Common myeloid progenitor, CD34-positive (primary cell): ENCODE measurements at regions not wholly inside any gene's neighbourhood (a gene's known extent, or its start where the extent isn't known, plus 50 kb on each side); places are given as distances from the start of the nearest gene placed in this dataset.
"Not testable (repeated sequence)": the region's sequence is repeated elsewhere in the genome, so short reads cannot be mapped to it uniquely, and the experiment has no call there.

Source experiments
- CTCF ChIA-PET: fragments of 350-600 bp; sonication (Branson Sonifier 250); formaldehyde crosslinking; loops from one replicate; lab custom pipeline; 2021; ENCODE audit warnings: antibody characterized with exemption; lab: Charles Lee
- POLR2A ChIA-PET: fragments of 350-600 bp; sonication (Branson Sonifier 250); formaldehyde crosslinking; loops from one replicate; lab custom pipeline; 2021; ENCODE audit warnings: antibody characterized with exemption; lab: Charles Lee
- DNase-seq, 3 donors: peaks; one replicate each; pipeline versions ENCODE4 v3.0.0 to v3.0.0-alpha.2; 2013
- H3K27ac ChIP-seq, 2 experiments: 1 replicate in 1 of 2; 2 replicates in 1 of 2; pipeline ENCODE4 v1.7.0; 2013; ENCODE audit warnings: inconsistent platforms in 2 of 2, low read length in 2 of 2, mild to moderate bottlenecking in 2 of 2, low read depth in 1 of 2, moderate library complexity in 1 of 2; ENCODE audit not compliant: severe bottlenecking in 2 of 2, insufficient read depth in 1 of 2, poor library complexity in 1 of 2
- H3K27me3 ChIP-seq, 5 experiments: replicated peaks in 2 of 5; 1 replicate in 3 of 5; 2 replicates in 2 of 5; pipeline versions ENCODE4 v1.6.1 to v1.7.0; 2013; ENCODE audit warnings: low read length in 4 of 5, mild to moderate bottlenecking in 2 of 5, moderate library complexity in 2 of 5, inconsistent platforms in 1 of 5; ENCODE audit not compliant: insufficient read depth in 5 of 5, control insufficient read depth in 4 of 5
- H3K36me3 ChIP-seq, 4 experiments: 1 replicate in 2 of 4; 2 replicates in 2 of 4; pipeline versions ENCODE4 v1.6.1 to v1.7.0; 2013; ENCODE audit warnings: low read length in 3 of 4, control low read depth in 1 of 4, mild to moderate bottlenecking in 1 of 4; ENCODE audit not compliant: control insufficient read depth in 4 of 4, insufficient read depth in 4 of 4
- H3K4me1 ChIP-seq, 4 experiments: 1 replicate in 3 of 4; 2 replicates in 1 of 4; pipeline versions ENCODE4 v1.6.1 to v1.7.1; 2013; ENCODE audit warnings: low read length in 3 of 4, mild to moderate bottlenecking in 3 of 4, control low read depth in 1 of 4, inconsistent platforms in 1 of 4, moderate library complexity in 1 of 4; ENCODE audit not compliant: control insufficient read depth in 4 of 4, insufficient read depth in 4 of 4; ENCODE audit errors: control extremely low read depth in 1 of 4
- H3K4me3 ChIP-seq, 7 experiments: 1 replicate in 4 of 7; 2 replicates in 3 of 7; pipeline versions ENCODE4 v1.5.1 to v1.7.0; 2013; ENCODE audit warnings: mild to moderate bottlenecking in 7 of 7, low read length in 6 of 7, moderate library complexity in 6 of 7, inconsistent platforms in 2 of 7, low read depth in 2 of 7, control low read depth in 1 of 7; ENCODE audit not compliant: insufficient read depth in 4 of 7, control insufficient read depth in 1 of 7; ENCODE audit errors: extremely low read depth in 1 of 7
- H3K9me3 ChIP-seq, 5 experiments: 1 replicate in 4 of 5; 2 replicates in 1 of 5; pipeline versions ENCODE4 v1.6.1 to v1.7.1; 2013; ENCODE audit warnings: low read length in 4 of 5, mild to moderate bottlenecking in 2 of 5, inconsistent platforms in 1 of 5, low read depth in 1 of 5, moderate library complexity in 1 of 5; ENCODE audit not compliant: control insufficient read depth in 4 of 5, insufficient read depth in 2 of 5; ENCODE audit errors: control extremely low read depth in 1 of 5
- WGBS: methylation state at CpG from one replicate; pipeline ENCODE4 v1.1.5; 2013; ENCODE audit not compliant: insufficient coverage; 5-methylcytosine and 5-hydroxymethylcytosine counted together

DNA sequence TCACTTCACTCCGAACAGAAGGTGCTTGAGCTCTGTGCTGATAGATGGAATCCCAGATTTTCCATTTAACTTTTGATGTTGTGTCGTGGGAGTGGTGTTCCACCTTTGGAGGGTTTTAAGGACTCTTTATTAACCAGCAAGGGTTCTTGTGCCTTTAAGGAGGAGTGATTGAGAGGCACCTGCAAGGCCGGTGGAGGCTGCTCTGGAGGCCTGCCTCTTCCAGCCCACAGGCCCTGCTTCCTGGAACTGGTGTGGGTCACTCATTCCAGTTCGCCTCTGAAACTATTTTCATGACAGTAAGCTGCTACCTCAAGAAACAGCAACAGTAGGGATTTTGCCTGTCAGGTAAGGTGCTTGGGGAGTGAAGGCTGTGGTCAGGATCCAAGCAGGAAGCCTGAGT lies 58.8 kb upstream of the APCDD1L start:
- H3K27ac ChIP-seq: no peak overlapping the region
- H3K4me1 ChIP-seq: peaks cover 0 to 7% (median 4%) of the 10 kb centered on the region in 4 experiments
- no peaks in the 10 kb centered on the region for H3K36me3 ChIP-seq
- no peak overlapping the region for H3K4me3 ChIP-seq
- no peaks in the 10 kb centered on the region for H3K9me3 ChIP-seq
- ChIA-PET CTCF (no interaction called here), POLR2A (no interaction called here)
- peaks cover 2 to 42% (median 15%) of the 10 kb centered on the region in 5 experiments for H3K27me3 ChIP-seq
- no peak for DNase-seq
- 98% methylated on average over 4 of the region's 4 CpGs for WGBS

DNA sequence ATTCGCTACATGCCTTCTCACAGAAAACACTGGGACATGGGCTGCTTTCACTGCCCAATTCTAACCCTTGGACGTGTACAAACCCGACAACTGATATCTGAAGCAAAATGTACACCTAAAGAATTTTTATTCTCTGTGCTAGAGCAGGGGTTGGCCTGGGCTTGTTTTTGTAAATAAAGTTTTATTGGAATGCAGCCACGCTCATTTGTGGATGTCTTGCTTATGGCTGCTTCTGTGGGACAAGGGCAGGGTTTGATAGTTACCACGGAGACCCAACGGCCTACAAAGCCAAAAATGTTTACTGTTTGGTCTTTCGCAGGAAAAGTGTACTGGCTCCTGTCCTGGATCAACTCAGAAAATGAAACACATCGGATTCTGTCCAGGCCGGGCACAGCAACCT lies 58.1 kb upstream of the APCDD1L start:
- POLR2A ChIA-PET: no interaction called here

DNA sequence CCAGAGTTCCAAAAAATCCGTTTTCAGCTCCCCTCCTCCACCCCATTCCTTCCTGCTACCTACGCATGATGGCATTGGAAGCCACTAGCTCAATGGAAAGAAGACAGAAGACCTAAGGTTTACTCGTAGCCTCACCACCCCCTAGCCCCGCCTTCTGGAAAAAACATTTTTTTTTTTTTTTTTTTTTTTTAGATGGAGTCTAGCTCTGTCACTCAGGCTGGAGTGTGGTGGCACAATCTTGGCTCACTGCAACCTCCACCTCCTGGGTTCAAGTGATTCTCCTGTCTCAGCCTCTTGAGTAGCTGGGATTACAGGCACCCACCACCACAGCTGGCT lies 57.2 kb upstream of the APCDD1L start:
- H3K9me3 ChIP-seq, CTCF ChIA-PET, H3K4me1 ChIP-seq, POLR2A ChIA-PET, H3K4me3 ChIP-seq, H3K36me3 ChIP-seq, H3K27ac ChIP-seq, DNase-seq: not testable (repeated sequence)
- WGBS: 86% methylated on average over 1 of the region's 4 CpGs
- H3K27me3 ChIP-seq: peaks cover 2 to 36% (median 8%) of the 10 kb centered on the region in 5 experiments

More for the DNA sequence above, 58.1 kb upstream of the APCDD1L start:
- no peak overlapping the region for H3K4me3 ChIP-seq
- peaks cover 2 to 40% (median 10%) of the 10 kb centered on the region in 5 experiments for H3K27me3 ChIP-seq
- no peak for DNase-seq
- H3K4me1 ChIP-seq: peaks cover 0 to 7% (median 4%) of the 10 kb centered on the region in 4 experiments
- 99% methylated on average over 9 of the region's 9 CpGs for WGBS
- CTCF ChIA-PET: no interaction called here
- H3K9me3 ChIP-seq: no peaks in the 10 kb centered on the region
- no peaks in the 10 kb centered on the region for H3K36me3 ChIP-seq
- H3K27ac ChIP-seq: no peak overlapping the region

DNA sequence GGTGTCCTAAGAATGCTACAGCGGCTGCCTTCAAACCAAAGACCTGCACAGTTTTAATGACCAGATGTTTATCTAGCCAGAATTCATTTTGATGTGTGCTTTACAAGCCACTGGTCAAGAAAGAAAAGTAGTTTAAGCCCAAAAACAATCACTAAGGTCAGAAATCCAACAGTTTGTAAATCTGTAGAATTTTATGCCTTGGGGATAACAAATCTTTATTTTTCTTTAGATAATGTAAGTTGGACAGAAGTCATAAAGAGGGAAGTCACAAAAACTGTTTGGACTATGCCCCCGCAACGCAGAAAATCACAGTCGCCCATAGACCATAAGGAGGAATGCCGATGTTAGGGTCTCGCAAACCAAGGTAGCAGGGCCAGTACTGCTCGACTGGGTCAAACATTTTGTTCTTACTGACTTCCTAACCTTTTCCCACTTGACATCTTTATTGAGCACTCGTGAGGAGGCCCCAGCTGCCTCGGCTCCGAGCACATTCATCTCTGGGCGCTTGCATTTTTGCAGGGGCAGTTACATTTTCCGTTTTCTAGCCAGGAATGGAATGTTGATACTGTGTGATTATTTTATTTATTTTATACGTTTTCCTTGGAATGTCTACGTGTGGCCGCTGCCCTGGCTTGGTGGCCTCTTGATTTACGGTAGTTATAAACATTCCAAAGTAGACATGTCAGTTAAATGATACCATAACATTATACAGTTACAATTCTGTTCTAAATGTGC lies 56.7 kb upstream of the APCDD1L start:
- CTCF ChIA-PET: no interaction called here
- Histone ChIP-seq H3K27me3 (peaks cover 2 to 31% (median 7%) of the 10 kb centered on the region in 5 experiments), H3K4me3 (no peak overlapping the region), H3K27ac (no peak overlapping the region), H3K4me1 (peaks cover 0 to 7% (median 4%) of the 10 kb centered on the region in 4 experiments), H3K36me3 (no peaks in the 10 kb centered on the region), H3K9me3 (no peaks in the 10 kb centered on the region)
- POLR2A ChIA-PET: no interaction called here
- WGBS: 89% methylated on average over 9 of the region's 16 CpGs
- DNase-seq: no peak

DNA sequence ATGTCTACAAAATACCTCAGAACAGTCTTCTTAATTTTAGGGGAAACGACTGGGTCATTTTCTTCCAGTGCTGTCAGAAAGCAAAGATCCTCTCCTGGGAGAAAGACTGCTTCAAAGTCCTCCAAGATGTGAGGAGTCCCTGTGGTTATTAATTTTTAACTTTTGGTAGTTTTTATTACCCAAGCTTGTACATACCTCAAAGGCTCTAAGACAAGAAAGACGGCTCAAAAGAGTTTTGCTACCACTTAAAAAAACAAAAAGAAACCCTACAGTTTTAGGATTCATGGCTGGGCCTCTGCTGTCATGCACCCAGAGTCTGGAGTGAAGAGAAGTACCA lies 56.1 kb upstream of the APCDD1L start:
- Histone ChIP-seq H3K36me3 (no peaks in the 10 kb centered on the region), H3K4me3 (no peak overlapping the region), H3K27me3 (peaks cover 2 to 27% (median 6%) of the 10 kb centered on the region in 5 experiments), H3K4me1 (peaks cover 0 to 7% (median 4%) of the 10 kb centered on the region in 4 experiments), H3K9me3 (no peaks in the 10 kb centered on the region), H3K27ac (no peak overlapping the region)
- no peak for DNase-seq
- POLR2A ChIA-PET: no interaction called here
- no CpG with 5 or more reads among the region's 2 CpGs for WGBS
- CTCF ChIA-PET: no interaction called here

DNA sequence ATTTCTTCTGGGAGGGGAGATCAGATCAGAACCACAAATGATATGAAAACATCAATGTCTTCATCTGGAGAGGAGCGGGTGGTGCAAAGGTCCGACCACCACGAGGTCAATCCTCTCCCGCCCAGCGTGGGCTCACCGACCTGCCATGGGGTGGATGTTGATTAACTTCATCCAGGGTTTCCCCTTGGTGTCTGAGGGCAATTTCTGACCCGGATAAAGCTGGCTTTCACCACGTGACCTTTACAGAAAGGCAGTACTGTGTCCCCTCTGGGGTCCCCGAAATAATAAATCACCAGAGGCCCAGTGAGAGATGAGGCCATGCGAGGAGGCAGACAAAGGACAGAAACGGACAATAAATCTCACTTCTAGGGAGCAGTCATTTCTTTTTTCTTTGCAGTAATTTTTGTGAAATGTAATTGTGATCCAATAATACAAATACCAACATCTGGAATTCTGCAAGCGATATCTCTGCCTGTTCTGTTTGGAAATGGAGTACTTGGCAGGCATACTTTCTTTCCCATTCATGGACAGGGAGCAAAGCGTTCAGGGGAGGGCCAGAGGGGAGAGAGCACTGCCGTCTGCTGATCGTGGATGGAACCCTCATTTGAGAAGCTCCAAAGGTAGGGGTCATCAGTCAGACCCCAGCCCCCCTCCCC lies 55.1 kb upstream of the APCDD1L start:
- Histone ChIP-seq H3K4me3 (no peak overlapping the region), H3K27ac (no peak overlapping the region), H3K9me3 (no peaks in the 10 kb centered on the region), H3K27me3 (peaks cover 2 to 19% (median 8%) of the 10 kb centered on the region in 5 experiments), H3K36me3 (no peaks in the 10 kb centered on the region), H3K4me1 (peaks cover 0 to 7% (median 4%) of the 10 kb centered on the region in 4 experiments)
- DNase-seq: no peak
- ChIA-PET CTCF (no interaction called here), POLR2A (no interaction called here)
- 88% methylated on average over 10 of the region's 15 CpGs for WGBS
